ENCODE measurements at regions not wholly inside any gene's neighbourhood (a gene's known extent, or its start where the extent isn't known, plus 50 kb on each side); places are given as distances from the start of the nearest gene placed in this dataset.

DNA sequence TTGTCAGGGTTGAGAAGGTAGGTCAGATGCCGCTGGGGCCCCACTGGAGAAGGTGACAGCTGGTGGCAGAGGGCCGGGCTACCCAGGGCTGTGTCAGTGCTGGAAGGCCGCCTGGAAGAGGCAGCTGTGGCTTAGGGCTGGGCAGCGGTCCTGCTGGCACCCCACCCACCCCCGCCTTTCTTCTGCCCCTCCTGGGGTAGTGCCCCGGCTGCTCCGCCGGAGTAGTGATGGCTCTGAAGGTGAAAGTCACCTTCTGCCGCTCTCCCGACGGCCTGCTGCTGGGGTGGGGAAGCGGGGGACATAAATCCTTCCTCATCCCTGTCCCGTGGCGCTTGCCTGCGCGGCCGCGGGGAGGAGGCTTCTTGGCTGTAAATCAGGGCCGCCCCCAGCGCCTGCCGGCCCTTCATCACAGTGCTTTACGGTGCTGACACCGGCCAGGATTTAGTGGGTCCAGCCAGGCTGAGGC is 332.2 kb downstream of the DYSF start:
- no peak overlapping the region for H3K27ac ChIP-seq (ENCODE audit: low read length)
- no peak overlapping the region for H3K4me3 ChIP-seq (ENCODE audit: control insufficient read depth in 1 of 2, extremely low read depth in 1 of 2, low read length in 1 of 2)
- POLR2A ChIA-PET, result no interaction called here
- ATAC-seq (replicated peaks in 1 of 4) (no peak), DNase-seq (peak in 1 of 35 experiments; percentile 13)
- 56% methylated on average over 20 of the region's 23 CpGs for WGBS (ENCODE audit: insufficient coverage)
- H3K27me3 Mint-ChIP-seq, result peaks cover 0 to 8% of the 10 kb centered on the region in 2 donors
- no peaks in the 10 kb centered on the region for H3K9me3 Mint-ChIP-seq
- H3K9me3 ChIP-seq, result no peaks in the 10 kb centered on the region
- H3K27me3 ChIP-seq (replicated peaks in 1 of 2; ENCODE audit: control insufficient read depth in 2 of 2, extremely low read depth in 1 of 2, insufficient read depth in 2 of 2, low read length in 1 of 2), result peaks cover 0 to 17% of the 10 kb centered on the region in 2 experiments
- no peaks in the 10 kb centered on the region for H3K4me1 ChIP-seq (ENCODE audit: control insufficient read depth in 1 of 2, extremely low read depth in 1 of 2, insufficient read depth in 2 of 2, low read length in 2 of 2)
- CTCF ChIA-PET, result no interaction called here
- H3K36me3 Mint-ChIP-seq, result no peaks in the 10 kb centered on the region
- H3K27ac Mint-ChIP-seq, result no peak overlapping the region
- H3K36me3 ChIP-seq (ENCODE audit: control insufficient read depth in 2 of 2, extremely low read depth in 1 of 2, insufficient read depth in 1 of 2, low read length in 1 of 2), result no peaks in the 10 kb centered on the region
- H3K4me3 Mint-ChIP-seq, result no peak overlapping the region
- H3K4me1 Mint-ChIP-seq, result no peaks in the 10 kb centered on the region

DNA sequence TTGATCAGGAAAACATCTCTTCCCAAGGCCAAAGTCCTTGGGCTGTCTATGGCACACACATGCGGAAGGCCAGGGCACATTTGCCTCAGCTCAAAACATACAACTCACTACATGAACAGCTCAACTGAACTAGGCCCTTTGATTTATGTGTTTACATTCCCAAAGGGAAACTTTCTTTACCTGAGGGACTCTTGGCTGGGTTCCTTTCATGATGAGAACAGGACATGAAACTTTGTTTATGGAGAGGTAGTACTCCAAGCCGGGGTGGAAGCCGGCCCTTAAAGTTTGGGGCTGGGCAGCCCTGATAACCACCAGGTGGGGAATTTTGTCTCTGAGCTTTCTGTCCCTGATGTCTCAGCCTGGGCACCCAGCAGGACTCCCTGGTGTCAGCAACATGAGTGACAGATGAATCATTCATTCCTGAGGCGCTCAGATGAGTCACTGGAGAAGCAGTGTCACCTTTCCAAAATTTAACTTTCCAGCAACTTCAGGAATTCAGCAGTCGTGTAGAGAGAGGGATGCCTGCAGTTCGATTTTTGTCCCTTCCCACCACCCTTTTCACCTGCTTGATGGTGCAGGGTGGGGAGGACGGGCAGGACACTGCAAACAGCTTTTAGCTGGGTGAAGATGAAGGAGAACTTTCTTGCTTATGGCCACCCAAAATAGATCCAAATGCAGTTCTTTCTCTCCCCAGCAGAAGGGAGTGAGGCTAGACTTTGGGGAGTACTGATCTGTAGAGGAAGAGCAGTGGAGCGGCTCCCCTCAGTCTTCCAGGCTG is 331.6 kb downstream of the DYSF start:
- H3K27me3 ChIP-seq (replicated peaks in 1 of 2; ENCODE audit: control insufficient read depth in 2 of 2, extremely low read depth in 1 of 2, insufficient read depth in 2 of 2, low read length in 1 of 2), result peaks cover 0 to 17% of the 10 kb centered on the region in 2 experiments
- Mint-ChIP-seq H3K27ac (no peak overlapping the region), H3K36me3 (no peaks in the 10 kb centered on the region), H3K9me3 (no peaks in the 10 kb centered on the region), H3K27me3 (peaks cover 0 to 10% of the 10 kb centered on the region in 2 donors), H3K4me1 (no peaks in the 10 kb centered on the region), H3K4me3 (no peak overlapping the region)
- ATAC-seq (replicated peaks in 1 of 4), result no peak
- no peak overlapping the region for H3K27ac ChIP-seq (ENCODE audit: low read length)
- no peaks in the 10 kb centered on the region for H3K4me1 ChIP-seq (ENCODE audit: control insufficient read depth in 1 of 2, extremely low read depth in 1 of 2, insufficient read depth in 2 of 2, low read length in 2 of 2)
- no peaks in the 10 kb centered on the region for H3K9me3 ChIP-seq
- no peak overlapping the region for H3K4me3 ChIP-seq (ENCODE audit: control insufficient read depth in 1 of 2, extremely low read depth in 1 of 2, low read length in 1 of 2)
- H3K36me3 ChIP-seq (ENCODE audit: control insufficient read depth in 2 of 2, extremely low read depth in 1 of 2, insufficient read depth in 1 of 2, low read length in 1 of 2), result no peaks in the 10 kb centered on the region
- ChIA-PET CTCF (no interaction called here), POLR2A (no interaction called here)
- 96% methylated on average over 3 of the region's 8 CpGs for WGBS (ENCODE audit: insufficient coverage)
- DNase-seq, result peak in 1 of 35 experiments; percentile 14

DNA sequence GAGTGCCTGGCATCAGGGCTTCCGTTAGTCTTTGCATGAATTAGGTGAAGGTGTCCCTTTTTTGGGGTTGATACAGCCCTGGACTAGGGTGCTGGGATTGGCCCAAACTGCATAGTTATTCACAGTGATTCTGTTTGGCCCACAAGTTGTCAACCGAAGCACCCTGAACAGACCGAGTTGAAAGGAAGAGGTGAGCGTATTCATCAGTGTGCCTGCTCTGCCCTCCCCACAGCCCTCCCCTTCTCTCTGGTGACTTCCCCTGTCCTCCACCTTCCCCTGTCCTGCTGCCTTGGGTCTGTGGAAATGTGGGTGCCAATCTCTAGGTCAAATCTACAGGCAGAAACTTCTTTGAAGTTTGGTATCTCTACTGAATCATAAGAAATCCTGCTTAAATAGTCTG is 330.5 kb downstream of the DYSF start:
- ATAC-seq (replicated peaks in 1 of 4) (no peak), DNase-seq (no peak)
- Histone ChIP-seq H3K9me3 (no peaks in the 10 kb centered on the region), H3K27ac (ENCODE audit: low read length) (no peak overlapping the region), H3K36me3 (ENCODE audit: control insufficient read depth in 2 of 2, extremely low read depth in 1 of 2, insufficient read depth in 1 of 2, low read length in 1 of 2) (no peaks in the 10 kb centered on the region), H3K27me3 (replicated peaks in 1 of 2; ENCODE audit: control insufficient read depth in 2 of 2, extremely low read depth in 1 of 2, insufficient read depth in 2 of 2, low read length in 1 of 2) (peaks cover 0 to 22% of the 10 kb centered on the region in 2 experiments), H3K4me3 (ENCODE audit: control insufficient read depth in 1 of 2, extremely low read depth in 1 of 2, low read length in 1 of 2) (no peak overlapping the region), H3K4me1 (ENCODE audit: control insufficient read depth in 1 of 2, extremely low read depth in 1 of 2, insufficient read depth in 2 of 2, low read length in 2 of 2) (no peaks in the 10 kb centered on the region)
- peaks cover 0 to 10% of the 10 kb centered on the region in 2 donors for H3K27me3 Mint-ChIP-seq
- H3K36me3 Mint-ChIP-seq, result no peaks in the 10 kb centered on the region
- WGBS (ENCODE audit: insufficient coverage), result 80% methylated on average over 3 of the region's 4 CpGs
- H3K9me3 Mint-ChIP-seq, result no peaks in the 10 kb centered on the region
- H3K4me1 Mint-ChIP-seq, result no peaks in the 10 kb centered on the region
- no peak overlapping the region for H3K27ac Mint-ChIP-seq
- CTCF ChIA-PET, result no interaction called here
- POLR2A ChIA-PET, result no interaction called here
- H3K4me3 Mint-ChIP-seq, result no peak overlapping the region

DNA sequence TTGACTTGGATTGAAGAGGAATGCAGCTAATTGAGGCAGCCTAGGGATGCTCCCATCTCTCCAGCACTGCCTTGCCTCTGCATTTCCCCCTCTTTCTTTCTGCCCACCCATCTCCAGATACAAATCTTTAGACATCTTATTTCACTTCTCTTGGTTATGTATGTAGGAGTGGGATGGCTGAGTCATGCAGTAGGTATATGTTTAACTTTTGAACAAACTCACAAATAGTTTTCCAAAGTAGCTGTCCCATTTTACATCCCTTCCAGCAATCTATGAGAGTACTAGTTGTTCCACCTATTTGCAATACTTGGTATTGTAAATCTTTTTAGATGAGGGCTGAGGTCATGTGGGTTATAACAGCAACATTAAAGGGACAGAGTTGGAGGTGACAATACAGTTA is 329.9 kb downstream of the DYSF start:
- Mint-ChIP-seq H3K9me3 (no peaks in the 10 kb centered on the region), H3K4me3 (no peak overlapping the region), H3K4me1 (no peaks in the 10 kb centered on the region), H3K36me3 (no peaks in the 10 kb centered on the region), H3K27me3 (peaks cover 0 to 10% of the 10 kb centered on the region in 2 donors), H3K27ac (no peak overlapping the region)
- Histone ChIP-seq H3K36me3 (ENCODE audit: control insufficient read depth in 2 of 2, extremely low read depth in 1 of 2, insufficient read depth in 1 of 2, low read length in 1 of 2) (no peaks in the 10 kb centered on the region), H3K27ac (ENCODE audit: low read length) (no peak overlapping the region), H3K9me3 (no peaks in the 10 kb centered on the region), H3K4me1 (ENCODE audit: control insufficient read depth in 1 of 2, extremely low read depth in 1 of 2, insufficient read depth in 2 of 2, low read length in 2 of 2) (no peaks in the 10 kb centered on the region), H3K27me3 (replicated peaks in 1 of 2; ENCODE audit: control insufficient read depth in 2 of 2, extremely low read depth in 1 of 2, insufficient read depth in 2 of 2, low read length in 1 of 2) (peaks cover 0 to 22% of the 10 kb centered on the region in 2 experiments), H3K4me3 (ENCODE audit: control insufficient read depth in 1 of 2, extremely low read depth in 1 of 2, low read length in 1 of 2) (no peak overlapping the region)
- DNase-seq (no peak), ATAC-seq (replicated peaks in 1 of 4) (no peak)
- ChIA-PET CTCF (no interaction called here), POLR2A (no interaction called here)

DNA sequence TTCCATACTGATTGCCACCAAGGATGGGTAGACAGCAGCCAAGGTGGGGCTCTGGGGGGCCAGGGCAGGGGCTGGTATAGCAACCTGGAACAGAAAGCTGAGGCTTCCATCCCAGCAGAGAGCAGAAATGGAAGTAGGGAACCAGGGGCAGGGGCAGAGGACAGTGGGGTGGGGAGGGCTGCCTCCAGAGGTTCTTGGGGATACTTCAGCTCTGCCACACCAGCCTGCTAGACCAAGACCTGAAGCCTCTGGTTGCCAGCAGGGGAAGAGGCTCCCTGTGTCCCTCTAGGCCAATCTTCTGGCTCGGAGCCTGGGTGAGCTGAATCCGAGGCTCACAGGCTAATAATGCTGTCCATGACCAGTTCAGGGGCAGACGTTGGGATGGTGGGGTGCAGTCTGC is 329.0 kb downstream of the DYSF start:
- Histone ChIP-seq H3K4me3 (ENCODE audit: control insufficient read depth in 1 of 2, extremely low read depth in 1 of 2, low read length in 1 of 2) (no peak overlapping the region), H3K36me3 (ENCODE audit: control insufficient read depth in 2 of 2, extremely low read depth in 1 of 2, insufficient read depth in 1 of 2, low read length in 1 of 2) (no peaks in the 10 kb centered on the region), H3K4me1 (ENCODE audit: control insufficient read depth in 1 of 2, extremely low read depth in 1 of 2, insufficient read depth in 2 of 2, low read length in 2 of 2) (no peaks in the 10 kb centered on the region), H3K27ac (ENCODE audit: low read length) (no peak overlapping the region), H3K27me3 (replicated peaks in 1 of 2; ENCODE audit: control insufficient read depth in 2 of 2, extremely low read depth in 1 of 2, insufficient read depth in 2 of 2, low read length in 1 of 2) (peaks cover 0 to 23% of the 10 kb centered on the region in 2 experiments), H3K9me3 (no peaks in the 10 kb centered on the region)
- ChIA-PET CTCF (no interaction called here), POLR2A (no interaction called here)
- Mint-ChIP-seq H3K36me3 (no peaks in the 10 kb centered on the region), H3K4me1 (no peaks in the 10 kb centered on the region), H3K4me3 (no peak overlapping the region), H3K27ac (no peak overlapping the region), H3K9me3 (no peaks in the 10 kb centered on the region), H3K27me3 (peaks cover 0 to 10% of the 10 kb centered on the region in 2 donors)
- ATAC-seq (replicated peaks in 1 of 4) (no peak), DNase-seq (no peak)
- 54% methylated on average over 3 of the region's 3 CpGs for WGBS (ENCODE audit: insufficient coverage)

DNA sequence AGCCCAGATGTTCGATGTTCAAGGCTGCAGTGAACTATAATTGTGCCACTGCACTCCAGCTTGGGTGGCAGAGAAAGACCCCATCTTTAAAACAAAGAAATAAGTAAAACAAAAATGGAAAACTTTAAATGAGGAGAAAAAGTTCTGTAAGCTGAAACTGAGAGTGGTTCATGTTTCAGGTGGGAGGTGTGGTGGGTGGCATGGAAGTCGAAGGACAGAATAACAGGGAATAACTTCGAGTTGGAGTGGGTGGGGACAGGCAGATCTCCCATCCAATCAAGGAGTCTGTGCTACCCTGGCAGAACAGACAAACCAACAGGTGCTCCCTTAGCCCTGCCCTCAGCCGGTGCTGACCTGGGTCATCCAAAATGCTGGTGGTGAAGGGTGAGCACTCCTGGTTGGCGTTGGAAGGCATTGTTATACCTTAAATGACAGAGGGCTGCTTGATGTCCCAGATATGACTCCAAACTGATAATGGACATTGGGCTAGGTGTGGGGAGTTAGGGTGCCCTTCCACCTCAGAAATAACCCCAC is 328.4 kb downstream of the DYSF start:
- DNase-seq, result no peak

More for the DNA sequence above, 328.4 kb downstream of the DYSF start:
- Mint-ChIP-seq H3K4me3 (no peak overlapping the region), H3K4me1 (no peaks in the 10 kb centered on the region), H3K9me3 (no peaks in the 10 kb centered on the region), H3K36me3 (no peaks in the 10 kb centered on the region), H3K27ac (no peak overlapping the region), H3K27me3 (peaks cover 0 to 10% of the 10 kb centered on the region in 2 donors)
- ChIA-PET POLR2A (no interaction called here), CTCF (no interaction called here)
- Histone ChIP-seq H3K4me1 (ENCODE audit: control insufficient read depth in 1 of 2, extremely low read depth in 1 of 2, insufficient read depth in 2 of 2, low read length in 2 of 2) (no peaks in the 10 kb centered on the region), H3K4me3 (ENCODE audit: control insufficient read depth in 1 of 2, extremely low read depth in 1 of 2, low read length in 1 of 2) (no peak overlapping the region), H3K27me3 (replicated peaks in 1 of 2; ENCODE audit: control insufficient read depth in 2 of 2, extremely low read depth in 1 of 2, insufficient read depth in 2 of 2, low read length in 1 of 2) (peaks cover 0 to 23% of the 10 kb centered on the region in 2 experiments), H3K9me3 (no peaks in the 10 kb centered on the region), H3K27ac (ENCODE audit: low read length) (no peak overlapping the region), H3K36me3 (ENCODE audit: control insufficient read depth in 2 of 2, extremely low read depth in 1 of 2, insufficient read depth in 1 of 2, low read length in 1 of 2) (no peaks in the 10 kb centered on the region)
- ATAC-seq (replicated peaks in 1 of 4), result no peak
- WGBS (ENCODE audit: insufficient coverage), result 83% methylated on average over 2 of the region's 5 CpGs

All from T-cell (primary cell).